ENCODE measurements at regions not wholly inside any gene's neighbourhood (a gene's known extent, or its start where the extent isn't known, plus 50 kb on each side); places are given as distances from the start of the nearest gene placed in this dataset.

- TF ChIP-seq, protein P1, sequence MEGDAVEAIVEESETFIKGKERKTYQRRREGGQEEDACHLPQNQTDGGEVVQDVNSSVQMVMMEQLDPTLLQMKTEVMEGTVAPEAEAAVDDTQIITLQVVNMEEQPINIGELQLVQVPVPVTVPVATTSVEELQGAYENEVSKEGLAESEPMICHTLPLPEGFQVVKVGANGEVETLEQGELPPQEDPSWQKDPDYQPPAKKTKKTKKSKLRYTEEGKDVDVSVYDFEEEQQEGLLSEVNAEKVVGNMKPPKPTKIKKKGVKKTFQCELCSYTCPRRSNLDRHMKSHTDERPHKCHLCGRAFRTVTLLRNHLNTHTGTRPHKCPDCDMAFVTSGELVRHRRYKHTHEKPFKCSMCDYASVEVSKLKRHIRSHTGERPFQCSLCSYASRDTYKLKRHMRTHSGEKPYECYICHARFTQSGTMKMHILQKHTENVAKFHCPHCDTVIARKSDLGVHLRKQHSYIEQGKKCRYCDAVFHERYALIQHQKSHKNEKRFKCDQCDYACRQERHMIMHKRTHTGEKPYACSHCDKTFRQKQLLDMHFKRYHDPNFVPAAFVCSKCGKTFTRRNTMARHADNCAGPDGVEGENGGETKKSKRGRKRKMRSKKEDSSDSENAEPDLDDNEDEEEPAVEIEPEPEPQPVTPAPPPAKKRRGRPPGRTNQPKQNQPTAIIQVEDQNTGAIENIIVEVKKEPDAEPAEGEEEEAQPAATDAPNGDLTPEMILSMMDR (IDR thresholded peaks at IDR 0.05; ENCODE audit: low read length), result no peak
- TF ChIP-seq EZH2 (IDR thresholded peaks at IDR 0.05; ENCODE audit: borderline replicate concordance, low read length), result no peak
These were observed 263.5 kb downstream of the INSIG2 start for GRCh38 chr2:118351796-118352195.
